ENCODE measurements at regions not wholly inside any gene's neighbourhood (a gene's known extent, or its start where the extent isn't known, plus 50 kb on each side); places are given as distances from the start of the nearest gene placed in this dataset.

GRCh38 chr20:39129523-39129922 lies 167.4 kb downstream of the DHX35 start:
- Histone ChIP-seq H3F3A (ENCODE audit: control insufficient read depth, insufficient read depth) (no peaks in the 10 kb centered on the region), H3K36me3 (ENCODE audit: control insufficient read depth, low read length) (no peaks in the 10 kb centered on the region), H3K9me3 (ENCODE audit: control insufficient read depth, insufficient read depth, low read length) (no peaks in the 10 kb centered on the region), H3K27me3 (ENCODE audit: control insufficient read depth, low read length) (no peaks in the 10 kb centered on the region), H3K4me1 (ENCODE audit: control insufficient read depth, low read length) (no peaks in the 10 kb centered on the region), H3K27ac (ENCODE audit: low read depth, low read length) (no peak overlapping the region), H3K4me2 (ENCODE audit: low read length) (no peak overlapping the region), H3K4me3 (ENCODE audit: low read length) (no peak overlapping the region), H3K79me2 (ENCODE audit: control insufficient read depth, low read length) (no peaks in the 10 kb centered on the region), H3K9me2 (replicated peaks; ENCODE audit: control insufficient read depth, low read length) (no peaks in the 10 kb centered on the region), H4K20me1 (ENCODE audit: control insufficient read depth, insufficient read depth, low read depth, low read length) (no peaks in the 10 kb centered on the region)
- TF ChIP-seq CTCF (IDR thresholded peaks at IDR 0.05; ENCODE audit: low read depth, low read length, poor library complexity, severe bottlenecking) (no peak), EZH2phosphoT487 (IDR thresholded peaks at IDR 0.05; ENCODE audit: borderline replicate concordance, low read length) (no peak)

- TF ChIP-seq EZH2phosphoT487 (IDR thresholded peaks at IDR 0.05; ENCODE audit: borderline replicate concordance, low read length), result no peak
- no peak for TF ChIP-seq CTCF (IDR thresholded peaks at IDR 0.05; ENCODE audit: low read depth, low read length, poor library complexity, severe bottlenecking)
- Histone ChIP-seq H3K4me2 (ENCODE audit: low read length) (no peak overlapping the region), H3K4me3 (ENCODE audit: low read length) (no peak overlapping the region), H4K20me1 (ENCODE audit: control insufficient read depth, insufficient read depth, low read depth, low read length) (no peaks in the 10 kb centered on the region), H3F3A (ENCODE audit: control insufficient read depth, insufficient read depth) (no peaks in the 10 kb centered on the region), H3K27me3 (ENCODE audit: control insufficient read depth, low read length) (no peaks in the 10 kb centered on the region), H3K4me1 (ENCODE audit: control insufficient read depth, low read length) (no peaks in the 10 kb centered on the region), H3K27ac (ENCODE audit: low read depth, low read length) (no peak overlapping the region), H3K79me2 (ENCODE audit: control insufficient read depth, low read length) (no peaks in the 10 kb centered on the region), H3K9me2 (replicated peaks; ENCODE audit: control insufficient read depth, low read length) (no peaks in the 10 kb centered on the region), H3K36me3 (ENCODE audit: control insufficient read depth, low read length) (no peaks in the 10 kb centered on the region), H3K9me3 (ENCODE audit: control insufficient read depth, insufficient read depth, low read length) (no peaks in the 10 kb centered on the region)
Observed at GRCh38 chr20:39124064-39124463, 161.9 kb downstream of the DHX35 start.

GRCh38 chr20:39123185-39123557 lies 161.0 kb downstream of the DHX35 start:
- no peaks in the 10 kb centered on the region for H3F3A ChIP-seq (ENCODE audit: control insufficient read depth, insufficient read depth)
- no peak for TF ChIP-seq EZH2phosphoT487 (IDR thresholded peaks at IDR 0.05; ENCODE audit: borderline replicate concordance, low read length)
- H3K79me2 ChIP-seq (ENCODE audit: control insufficient read depth, low read length), result no peaks in the 10 kb centered on the region
- H3K27me3 ChIP-seq (ENCODE audit: control insufficient read depth, low read length), result no peaks in the 10 kb centered on the region
- no peak overlapping the region for H3K4me2 ChIP-seq (ENCODE audit: low read length)
- H3K9me3 ChIP-seq (ENCODE audit: control insufficient read depth, insufficient read depth, low read length), result no peaks in the 10 kb centered on the region
- H3K9me2 ChIP-seq (replicated peaks; ENCODE audit: control insufficient read depth, low read length), result no peaks in the 10 kb centered on the region
- H3K27ac ChIP-seq (ENCODE audit: low read depth, low read length), result no peak overlapping the region
- H3K4me1 ChIP-seq (ENCODE audit: control insufficient read depth, low read length), result no peaks in the 10 kb centered on the region; the same call in 1 of the 2 replicates
- H4K20me1 ChIP-seq (ENCODE audit: control insufficient read depth, insufficient read depth, low read depth, low read length), result no peaks in the 10 kb centered on the region
- no peaks in the 10 kb centered on the region for H3K36me3 ChIP-seq (ENCODE audit: control insufficient read depth, low read length)
- no peak overlapping the region for H3K4me3 ChIP-seq (ENCODE audit: low read length)

- Histone ChIP-seq H3K4me3 (ENCODE audit: low read length) (no peak overlapping the region), H3K4me1 (ENCODE audit: control insufficient read depth, low read length) (peaks cover under 1% of the 10 kb centered on the region), H3K79me2 (ENCODE audit: control insufficient read depth, low read length) (no peaks in the 10 kb centered on the region), H3K9me3 (ENCODE audit: control insufficient read depth, insufficient read depth, low read length) (no peaks in the 10 kb centered on the region), H3K27me3 (ENCODE audit: control insufficient read depth, low read length) (peaks cover 6% of the 10 kb centered on the region), H3K36me3 (ENCODE audit: control insufficient read depth, low read length) (no peaks in the 10 kb centered on the region), H3F3A (ENCODE audit: control insufficient read depth, insufficient read depth) (no peaks in the 10 kb centered on the region), H3K4me2 (ENCODE audit: low read length) (no peak overlapping the region), H3K27ac (ENCODE audit: low read depth, low read length) (no peak overlapping the region), H4K20me1 (ENCODE audit: control insufficient read depth, insufficient read depth, low read depth, low read length) (no peaks in the 10 kb centered on the region), H3K9me2 (replicated peaks; ENCODE audit: control insufficient read depth, low read length) (no peaks in the 10 kb centered on the region)
- no peak for TF ChIP-seq CTCF (IDR thresholded peaks at IDR 0.05; ENCODE audit: low read depth, low read length, poor library complexity, severe bottlenecking)
Observed at GRCh38 chr20:39117491-39117890, 155.3 kb downstream of the DHX35 start.

Data from DOHH2 (cell line).